ENCODE measurements at regions not wholly inside any gene's neighbourhood (a gene's known extent, or its start where the extent isn't known, plus 50 kb on each side); places are given as distances from the start of the nearest gene placed in this dataset.
"Not testable (repeated sequence)": the region's sequence is repeated elsewhere in the genome, so short reads cannot be mapped to it uniquely, and the experiment has no call there.

- not testable (repeated sequence) for H3K9me3 ChIP-seq (ENCODE audit: control insufficient read depth, low read length); H2BK12ac ChIP-seq (ENCODE audit: low read length in 2 of 2); H2BK15ac ChIP-seq (ENCODE audit: low read depth, poor library complexity, severe bottlenecking); H4K8ac ChIP-seq (ENCODE audit: low read length); H3K9ac ChIP-seq (ENCODE audit: low read length); H3K14ac ChIP-seq (ENCODE audit: low read length in 2 of 2); H4K91ac ChIP-seq (ENCODE audit: low read length); H3K36me3 ChIP-seq (ENCODE audit: control insufficient read depth in 1 of 2, insufficient read depth in 2 of 2, low read depth in 1 of 2, low read length in 2 of 2); H2BK120ac ChIP-seq (ENCODE audit: low read depth, low read length); H2AK5ac ChIP-seq (ENCODE audit: low read length, severe bottlenecking); DNase-seq; H3K4me1 ChIP-seq (ENCODE audit: control insufficient read depth, insufficient read depth, low read depth, low read length); H3K79me1 ChIP-seq (replicated peaks; ENCODE audit: low read length, poor library complexity, severe bottlenecking); H3K4me3 ChIP-seq (ENCODE audit: insufficient read depth in 1 of 2, low read depth in 1 of 2, low read length in 2 of 2); H3K4ac ChIP-seq (ENCODE audit: low read depth in 1 of 2, low read length in 2 of 2); H3K4me2 ChIP-seq (ENCODE audit: low read length, poor library complexity, severe bottlenecking); H3K27me3 ChIP-seq (ENCODE audit: control insufficient read depth in 1 of 2, insufficient read depth in 1 of 2, low read length in 2 of 2); H3K18ac ChIP-seq (ENCODE audit: low read depth in 1 of 2, low read length in 2 of 2); H3K27ac ChIP-seq (ENCODE audit: low read length, poor library complexity, severe bottlenecking); H2AFZ ChIP-seq (ENCODE audit: low read depth, low read length); H2BK5ac ChIP-seq (ENCODE audit: low read depth, low read length, poor library complexity, severe bottlenecking); H3K23ac ChIP-seq (ENCODE audit: low read length in 2 of 2)
- no CpG with 5 or more reads among the region's 1 CpG for WGBS
These were observed 1328.4 kb downstream of the RPIA start for GRCh38 chr2:90019908-90020307.

GRCh38 chr2:90021234-90021633, 1329.8 kb downstream of the RPIA start:
- H3K4ac ChIP-seq (ENCODE audit: low read depth in 1 of 2, low read length in 2 of 2); DNase-seq; H2AFZ ChIP-seq (ENCODE audit: low read depth, low read length); H4K8ac ChIP-seq (ENCODE audit: low read length); H3K9ac ChIP-seq (ENCODE audit: low read length); H2BK12ac ChIP-seq (ENCODE audit: low read length in 2 of 2); H3K4me1 ChIP-seq (ENCODE audit: control insufficient read depth, insufficient read depth, low read depth, low read length); H3K27ac ChIP-seq (ENCODE audit: low read length, poor library complexity, severe bottlenecking); H2BK15ac ChIP-seq (ENCODE audit: low read depth, poor library complexity, severe bottlenecking); H2AK5ac ChIP-seq (ENCODE audit: low read length, severe bottlenecking); H2BK5ac ChIP-seq (ENCODE audit: low read depth, low read length, poor library complexity, severe bottlenecking); H3K4me2 ChIP-seq (ENCODE audit: low read length, poor library complexity, severe bottlenecking); H3K4me3 ChIP-seq (ENCODE audit: insufficient read depth in 1 of 2, low read depth in 1 of 2, low read length in 2 of 2); H3K23ac ChIP-seq (ENCODE audit: low read length in 2 of 2); H3K9me3 ChIP-seq (ENCODE audit: control insufficient read depth, low read length); H3K79me1 ChIP-seq (replicated peaks; ENCODE audit: low read length, poor library complexity, severe bottlenecking); H3K36me3 ChIP-seq (ENCODE audit: control insufficient read depth in 1 of 2, insufficient read depth in 2 of 2, low read depth in 1 of 2, low read length in 2 of 2); H3K14ac ChIP-seq (ENCODE audit: low read length in 2 of 2); H2BK120ac ChIP-seq (ENCODE audit: low read depth, low read length); H4K91ac ChIP-seq (ENCODE audit: low read length); H3K18ac ChIP-seq (ENCODE audit: low read depth in 1 of 2, low read length in 2 of 2); H3K27me3 ChIP-seq (ENCODE audit: control insufficient read depth in 1 of 2, insufficient read depth in 1 of 2, low read length in 2 of 2): not testable (repeated sequence)
- no CpG with 5 or more reads among the region's 9 CpGs for WGBS

GRCh38 chr2:90027231-90027643, 1335.8 kb downstream of the RPIA start:
- not testable (repeated sequence) for H2BK12ac ChIP-seq (ENCODE audit: low read length in 2 of 2); H4K91ac ChIP-seq (ENCODE audit: low read length); H3K4ac ChIP-seq (ENCODE audit: low read depth in 1 of 2, low read length in 2 of 2); H2AK5ac ChIP-seq (ENCODE audit: low read length, severe bottlenecking); H3K4me3 ChIP-seq (ENCODE audit: insufficient read depth in 1 of 2, low read depth in 1 of 2, low read length in 2 of 2); H2AFZ ChIP-seq (ENCODE audit: low read depth, low read length); H3K27ac ChIP-seq (ENCODE audit: low read length, poor library complexity, severe bottlenecking); H3K14ac ChIP-seq (ENCODE audit: low read length in 2 of 2); H3K18ac ChIP-seq (ENCODE audit: low read depth in 1 of 2, low read length in 2 of 2); DNase-seq; H2BK15ac ChIP-seq (ENCODE audit: low read depth, poor library complexity, severe bottlenecking); H3K27me3 ChIP-seq (ENCODE audit: control insufficient read depth in 1 of 2, insufficient read depth in 1 of 2, low read length in 2 of 2); H3K79me1 ChIP-seq (replicated peaks; ENCODE audit: low read length, poor library complexity, severe bottlenecking); H3K23ac ChIP-seq (ENCODE audit: low read length in 2 of 2); H3K36me3 ChIP-seq (ENCODE audit: control insufficient read depth in 1 of 2, insufficient read depth in 2 of 2, low read depth in 1 of 2, low read length in 2 of 2); H4K8ac ChIP-seq (ENCODE audit: low read length); H3K9me3 ChIP-seq (ENCODE audit: control insufficient read depth, low read length); H3K4me2 ChIP-seq (ENCODE audit: low read length, poor library complexity, severe bottlenecking); H2BK120ac ChIP-seq (ENCODE audit: low read depth, low read length); H2BK5ac ChIP-seq (ENCODE audit: low read depth, low read length, poor library complexity, severe bottlenecking); H3K9ac ChIP-seq (ENCODE audit: low read length); H3K4me1 ChIP-seq (ENCODE audit: control insufficient read depth, insufficient read depth, low read depth, low read length)
- WGBS = no CpG with 5 or more reads among the region's 3 CpGs

DNA sequence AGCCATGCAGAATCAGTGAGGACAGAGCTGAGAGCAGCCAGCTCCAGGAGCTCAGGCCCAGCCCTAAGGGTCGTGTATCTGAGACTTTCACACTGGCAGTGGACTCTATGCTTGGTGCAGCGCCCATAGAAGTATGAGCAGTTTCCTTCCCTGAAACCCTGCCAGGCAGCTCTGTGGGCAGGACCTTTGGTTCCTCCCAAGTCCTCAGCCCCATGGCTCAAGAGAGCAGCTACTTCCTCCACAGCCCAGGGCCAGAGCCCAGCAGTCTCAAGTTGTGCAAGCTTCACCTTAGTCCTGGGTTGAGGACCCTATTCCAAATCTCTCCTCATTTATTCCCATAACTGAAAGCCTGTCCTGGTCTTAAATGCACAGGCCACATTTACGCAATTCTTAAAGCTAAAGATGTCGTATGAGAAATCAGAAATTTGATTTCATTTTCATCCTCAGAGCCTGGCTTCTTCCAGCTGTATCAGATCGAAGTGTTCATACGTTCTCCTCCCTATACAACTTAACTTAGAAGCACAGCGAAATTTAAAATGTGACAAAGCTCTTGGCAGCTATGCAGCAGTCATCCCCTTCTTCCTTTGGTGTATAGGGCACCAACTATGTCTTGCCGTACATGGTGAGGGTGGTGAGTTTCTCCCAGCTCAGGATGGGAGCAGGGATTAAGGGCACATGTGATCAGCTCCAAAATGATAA, 1337.1 kb downstream of the RPIA start:
- not testable (repeated sequence) for H3K4me3 ChIP-seq (ENCODE audit: insufficient read depth in 1 of 2, low read depth in 1 of 2, low read length in 2 of 2)

More for the DNA sequence above, 1337.1 kb downstream of the RPIA start:
- H3K9ac ChIP-seq (ENCODE audit: low read length); H3K36me3 ChIP-seq (ENCODE audit: control insufficient read depth in 1 of 2, insufficient read depth in 2 of 2, low read depth in 1 of 2, low read length in 2 of 2); H4K91ac ChIP-seq (ENCODE audit: low read length); H4K8ac ChIP-seq (ENCODE audit: low read length); H3K18ac ChIP-seq (ENCODE audit: low read depth in 1 of 2, low read length in 2 of 2); H2BK15ac ChIP-seq (ENCODE audit: low read depth, poor library complexity, severe bottlenecking); H3K27ac ChIP-seq (ENCODE audit: low read length, poor library complexity, severe bottlenecking); H3K79me1 ChIP-seq (replicated peaks; ENCODE audit: low read length, poor library complexity, severe bottlenecking); H3K4ac ChIP-seq (ENCODE audit: low read depth in 1 of 2, low read length in 2 of 2); H3K4me1 ChIP-seq (ENCODE audit: control insufficient read depth, insufficient read depth, low read depth, low read length); H2AK5ac ChIP-seq (ENCODE audit: low read length, severe bottlenecking); H2BK12ac ChIP-seq (ENCODE audit: low read length in 2 of 2); H2BK120ac ChIP-seq (ENCODE audit: low read depth, low read length); H3K27me3 ChIP-seq (ENCODE audit: control insufficient read depth in 1 of 2, insufficient read depth in 1 of 2, low read length in 2 of 2); DNase-seq; H2BK5ac ChIP-seq (ENCODE audit: low read depth, low read length, poor library complexity, severe bottlenecking); H3K4me2 ChIP-seq (ENCODE audit: low read length, poor library complexity, severe bottlenecking); H3K9me3 ChIP-seq (ENCODE audit: control insufficient read depth, low read length); H3K14ac ChIP-seq (ENCODE audit: low read length in 2 of 2); H3K23ac ChIP-seq (ENCODE audit: low read length in 2 of 2); H2AFZ ChIP-seq (ENCODE audit: low read depth, low read length): not testable (repeated sequence)
- WGBS = 66% methylated on average over 6 of the region's 8 CpGs
